GM12864 (cell line): ENCODE measurements at regions not wholly inside any gene's neighbourhood (a gene's known extent, or its start where the extent isn't known, plus 50 kb on each side); places are given as distances from the start of the nearest gene placed in this dataset.

Source experiments
- DNase-seq: peaks from one replicate; pipeline ENCODE4 v3.0.0-alpha.2; 2011; ENCODE audit warnings: low read depth
- H3K4me3 ChIP-seq: 2 replicates; pipeline ENCODE4 v1.5.1; 2011; ENCODE audit warnings: mild to moderate bottlenecking, low read depth, low read length, control low read depth
- CTCF ChIP-seq: IDR thresholded peaks from 2 replicates; pipeline ENCODE4 v1.5.1; 2011; ENCODE audit warnings: low read depth, mild to moderate bottlenecking, moderate library complexity, low read length, control low read depth, inconsistent platforms; ENCODE audit errors: missing control alignments

- no peak for TF ChIP-seq CTCF
- DNase-seq: no peak
Measured at GRCh38 chr9:108392877-108393276, 462.9 kb downstream of the ACTL7B start.

GRCh38 chr9:108389056-108389455 lies 466.7 kb downstream of the ACTL7B start:
- no peak for DNase-seq
- no peak overlapping the region for H3K4me3 ChIP-seq
- TF ChIP-seq CTCF: no peak

More at GRCh38 chr9:108392877-108393276, 462.9 kb downstream of the ACTL7B start:
- H3K4me3 ChIP-seq: no peak overlapping the region

- TF ChIP-seq CTCF: no peak
- no peak for DNase-seq
Measured at GRCh38 chr9:108386859-108387384, 468.9 kb downstream of the ACTL7B start.

GRCh38 chr9:108386032-108386431 lies 469.8 kb downstream of the ACTL7B start:
- H3K4me3 ChIP-seq: no peak overlapping the region
- DNase-seq: no peak
- no peak for TF ChIP-seq CTCF

More at GRCh38 chr9:108386859-108387384, 468.9 kb downstream of the ACTL7B start:
- no peak overlapping the region for H3K4me3 ChIP-seq

GRCh38 chr9:108383796-108384195 lies 472.0 kb downstream of the ACTL7B start:
- no peak for TF ChIP-seq CTCF
- H3K4me3 ChIP-seq: no peak overlapping the region
- DNase-seq: no peak

- DNase-seq: no peak
- TF ChIP-seq CTCF: no peak
- no peak overlapping the region for H3K4me3 ChIP-seq
Measured at GRCh38 chr9:108382310-108382709, 473.5 kb downstream of the ACTL7B start.

GRCh38 chr9:108377881-108378280 lies 477.9 kb downstream of the ACTL7B start:
- no peak overlapping the region for H3K4me3 ChIP-seq
- TF ChIP-seq CTCF: no peak
- no peak for DNase-seq
